ENCODE measurements at regions not wholly inside any gene's neighbourhood (a gene's known extent, or its start where the extent isn't known, plus 50 kb on each side); places are given as distances from the start of the nearest gene placed in this dataset.
"Not testable (repeated sequence)": the region's sequence is repeated elsewhere in the genome, so short reads cannot be mapped to it uniquely, and the experiment has no call there.

GRCh38 chr12:131385313-131386166 is 325.4 kb upstream of the SFSWAP start:
- H3K4me1 ChIP-seq (ENCODE audit: insufficient read depth, low read length) = peaks cover 39% of the 10 kb centered on the region
- no peak overlapping the region for H2AFZ ChIP-seq (ENCODE audit: low read depth, low read length)

DNA sequence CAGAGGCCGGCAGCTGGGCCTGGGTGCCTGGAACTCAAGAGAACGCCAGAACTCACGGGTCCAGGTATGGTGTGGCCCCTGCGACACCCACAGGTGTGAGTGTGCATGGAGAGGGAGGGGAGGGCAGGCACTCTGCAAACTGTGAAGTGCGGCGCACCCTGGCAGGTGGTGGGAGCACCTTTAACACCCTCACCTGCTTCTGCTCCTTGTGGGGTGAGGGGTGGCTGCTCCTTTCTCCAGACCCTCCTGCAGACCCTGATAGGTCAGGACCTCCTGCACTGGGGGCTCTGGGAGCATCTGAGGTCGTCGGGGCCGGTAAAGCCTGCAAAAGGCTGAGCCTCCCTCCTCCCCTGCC is 324.7 kb upstream of the SFSWAP start:
- Histone ChIP-seq H3K9me3 (ENCODE audit: low read length) (no peaks in the 10 kb centered on the region), H3K36me3 (ENCODE audit: insufficient read depth, low read length) (no peaks in the 10 kb centered on the region), H3K4me1 (ENCODE audit: insufficient read depth, low read length) (peaks cover 39% of the 10 kb centered on the region), H3K27me3 (ENCODE audit: insufficient read depth, low read length) (no peaks in the 10 kb centered on the region), H2AFZ (ENCODE audit: low read depth, low read length) (no peak overlapping the region), H3K4me3 (ENCODE audit: low read length) (no peak overlapping the region)

More at GRCh38 chr12:131385313-131386166, 325.4 kb upstream of the SFSWAP start:
- H3K27me3 ChIP-seq (ENCODE audit: insufficient read depth, low read length) = no peaks in the 10 kb centered on the region
- no peak overlapping the region for H3K4me3 ChIP-seq (ENCODE audit: low read length)
- H3K36me3 ChIP-seq (ENCODE audit: insufficient read depth, low read length) = no peaks in the 10 kb centered on the region
- H3K9me3 ChIP-seq (ENCODE audit: low read length) = no peaks in the 10 kb centered on the region

DNA sequence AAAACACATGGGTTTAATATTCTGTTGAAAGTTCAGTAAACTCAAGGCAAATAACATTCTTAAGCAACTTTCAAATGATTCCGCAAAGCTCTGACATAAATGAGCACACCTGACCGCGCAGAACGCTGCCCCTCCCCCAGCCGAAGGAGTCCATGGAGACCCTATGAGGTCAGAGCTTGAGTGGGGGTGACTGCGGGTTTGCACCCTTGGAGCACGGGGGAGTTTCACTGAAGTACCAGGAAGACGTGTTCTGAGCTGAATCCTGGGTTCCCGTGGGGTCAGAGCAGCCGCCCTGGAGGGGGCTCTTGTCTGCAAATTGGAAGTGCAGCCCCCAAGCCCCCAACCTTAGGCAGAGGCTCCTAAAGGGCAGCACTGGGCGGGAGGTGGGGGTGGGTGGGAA is 324.1 kb upstream of the SFSWAP start:
- Histone ChIP-seq H3K4me1 (ENCODE audit: insufficient read depth, low read length) (peaks cover 39% of the 10 kb centered on the region), H3K9me3 (ENCODE audit: low read length) (no peaks in the 10 kb centered on the region), H3K36me3 (ENCODE audit: insufficient read depth, low read length) (no peaks in the 10 kb centered on the region), H3K4me3 (ENCODE audit: low read length) (no peak overlapping the region), H3K27me3 (ENCODE audit: insufficient read depth, low read length) (no peaks in the 10 kb centered on the region), H2AFZ (ENCODE audit: low read depth, low read length) (no peak overlapping the region)

- H3K9me3 ChIP-seq (ENCODE audit: low read length) = no peaks in the 10 kb centered on the region
- no peaks in the 10 kb centered on the region for H3K27me3 ChIP-seq (ENCODE audit: insufficient read depth, low read length)
- peaks cover 37% of the 10 kb centered on the region for H3K4me1 ChIP-seq (ENCODE audit: insufficient read depth, low read length)
- no peaks in the 10 kb centered on the region for H3K36me3 ChIP-seq (ENCODE audit: insufficient read depth, low read length)
- no peak overlapping the region for H3K4me3 ChIP-seq (ENCODE audit: low read length)
- no peak overlapping the region for H2AFZ ChIP-seq (ENCODE audit: low read depth, low read length)
These were observed 323.4 kb upstream of the SFSWAP start for GRCh38 chr12:131387281-131388163.

DNA sequence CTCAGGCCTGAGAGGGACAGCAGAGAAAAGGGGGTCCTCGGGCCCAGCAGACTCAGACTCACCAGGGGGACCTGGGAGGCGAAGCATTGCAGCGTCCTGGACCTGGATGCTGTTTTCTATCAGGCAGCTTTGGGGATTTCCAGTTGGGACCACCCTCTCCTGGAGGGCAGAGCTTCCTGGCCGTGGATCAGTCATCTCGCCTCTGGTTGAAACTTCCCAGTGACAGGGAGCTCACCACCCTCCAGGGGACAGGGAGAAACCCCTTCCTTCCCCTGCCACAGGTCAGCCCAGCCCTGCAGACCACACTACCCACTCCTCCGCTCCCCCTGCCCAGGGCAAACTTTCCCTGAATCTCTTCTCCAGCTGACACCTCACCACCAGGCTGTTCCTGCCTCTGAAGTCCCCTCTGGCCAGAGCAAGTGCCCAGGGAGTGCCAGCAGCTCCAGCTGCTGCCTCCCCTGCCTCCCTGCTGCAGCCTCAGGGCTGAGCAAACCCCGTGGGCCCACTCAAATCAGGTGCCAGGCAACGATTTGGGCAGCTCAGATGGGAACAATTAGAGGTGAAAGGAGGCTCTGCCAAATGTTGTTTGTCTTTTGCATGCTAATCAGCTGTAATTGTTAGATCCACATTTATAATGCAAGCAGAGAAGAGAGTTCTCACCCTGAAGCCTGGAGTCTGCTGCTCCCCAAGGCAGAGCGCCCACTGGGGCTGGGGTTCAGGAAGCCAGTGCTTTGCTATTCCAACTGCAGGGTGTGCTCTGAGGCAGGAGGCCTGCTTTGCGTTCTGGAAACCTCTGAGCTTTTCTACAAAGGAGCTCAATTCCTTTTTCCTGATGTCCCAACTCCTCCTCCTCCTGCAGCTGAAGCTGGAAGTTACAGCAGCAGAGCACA is 322.5 kb upstream of the SFSWAP start:
- H2AFZ ChIP-seq (ENCODE audit: low read depth, low read length); H3K27me3 ChIP-seq (ENCODE audit: insufficient read depth, low read length); H3K36me3 ChIP-seq (ENCODE audit: insufficient read depth, low read length); H3K4me3 ChIP-seq (ENCODE audit: low read length); H3K9me3 ChIP-seq (ENCODE audit: low read length): not testable (repeated sequence)
- H3K4me1 ChIP-seq (ENCODE audit: insufficient read depth, low read length) = peaks cover 37% of the 10 kb centered on the region

DNA sequence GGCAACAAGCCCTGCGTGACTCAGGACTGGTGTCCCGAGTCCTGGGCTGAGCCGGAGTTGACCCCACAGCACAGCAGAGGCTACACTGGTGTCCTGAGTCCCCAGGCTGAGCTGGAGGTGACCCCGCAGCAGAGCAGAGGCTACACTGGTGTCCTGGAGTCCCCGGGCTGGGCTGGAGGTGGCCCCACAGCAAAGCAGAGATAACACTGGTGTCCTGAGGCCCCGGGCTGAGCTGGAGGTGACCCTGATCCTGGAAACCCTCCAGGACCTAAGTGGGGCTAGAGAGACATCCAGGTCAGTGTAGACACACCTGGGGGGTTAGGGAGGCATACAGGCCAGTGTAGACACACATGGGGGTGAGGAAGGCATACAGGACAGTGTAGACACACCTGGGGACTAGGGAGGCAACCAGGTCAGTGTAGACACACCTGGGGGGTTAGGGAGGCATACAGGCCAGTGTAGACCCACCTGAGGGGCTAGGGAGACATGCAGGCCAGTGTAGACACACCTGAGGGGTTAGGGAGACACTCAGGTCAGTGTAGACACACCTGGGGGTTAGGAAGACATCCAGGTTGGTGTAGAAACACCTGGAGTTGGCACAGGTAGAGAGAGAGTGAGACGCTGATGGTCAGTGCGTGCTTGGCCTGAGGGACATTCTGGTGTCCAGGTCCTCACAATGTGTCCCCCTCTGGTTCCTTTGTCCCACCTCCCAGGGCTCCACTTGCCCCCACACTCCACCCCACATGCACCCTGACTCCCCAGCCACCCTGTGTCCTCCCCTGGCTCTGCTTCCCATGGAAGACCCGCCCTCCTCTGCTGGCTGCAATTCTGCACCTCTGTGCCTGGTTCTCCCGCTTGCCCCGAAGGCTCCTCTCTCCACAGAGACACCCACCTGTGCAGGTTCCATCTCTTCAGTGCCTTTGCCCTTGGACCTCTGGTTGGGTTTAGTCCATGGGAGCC is 321.6 kb upstream of the SFSWAP start:
- Histone ChIP-seq H3K4me1 (ENCODE audit: insufficient read depth, low read length) (peaks cover 34% of the 10 kb centered on the region), H3K36me3 (ENCODE audit: insufficient read depth, low read length) (no peaks in the 10 kb centered on the region), H3K4me3 (ENCODE audit: low read length) (no peak overlapping the region), H2AFZ (ENCODE audit: low read depth, low read length) (no peak overlapping the region), H3K27me3 (ENCODE audit: insufficient read depth, low read length) (no peaks in the 10 kb centered on the region), H3K9me3 (ENCODE audit: low read length) (no peaks in the 10 kb centered on the region)

- no peaks in the 10 kb centered on the region for H3K36me3 ChIP-seq (ENCODE audit: insufficient read depth, low read length)
- H3K4me1 ChIP-seq (ENCODE audit: insufficient read depth, low read length) = peaks cover 34% of the 10 kb centered on the region
- H3K4me3 ChIP-seq (ENCODE audit: low read length) = no peak overlapping the region
- H3K9me3 ChIP-seq (ENCODE audit: low read length) = no peaks in the 10 kb centered on the region
- H3K27me3 ChIP-seq (ENCODE audit: insufficient read depth, low read length) = no peaks in the 10 kb centered on the region
- H2AFZ ChIP-seq (ENCODE audit: low read depth, low read length) = no peak overlapping the region
These were observed 320.2 kb upstream of the SFSWAP start for GRCh38 chr12:131390412-131391334.

GRCh38 chr12:131391399-131391798 is 319.5 kb upstream of the SFSWAP start:
- Histone ChIP-seq H3K4me1 (ENCODE audit: insufficient read depth, low read length) (peaks cover 32% of the 10 kb centered on the region), H3K36me3 (ENCODE audit: insufficient read depth, low read length) (no peaks in the 10 kb centered on the region), H3K27me3 (ENCODE audit: insufficient read depth, low read length) (no peaks in the 10 kb centered on the region), H2AFZ (ENCODE audit: low read depth, low read length) (no peak overlapping the region), H3K4me3 (ENCODE audit: low read length) (no peak overlapping the region), H3K9me3 (ENCODE audit: low read length) (peaks cover 3% of the 10 kb centered on the region)

GRCh38 chr12:131394752-131395151 is 316.1 kb upstream of the SFSWAP start:
- H3K4me1 ChIP-seq (ENCODE audit: insufficient read depth, low read length) = peaks cover 16% of the 10 kb centered on the region
- not testable (repeated sequence) for H3K27me3 ChIP-seq (ENCODE audit: insufficient read depth, low read length); H3K4me3 ChIP-seq (ENCODE audit: low read length); H2AFZ ChIP-seq (ENCODE audit: low read depth, low read length); H3K36me3 ChIP-seq (ENCODE audit: insufficient read depth, low read length); H3K9me3 ChIP-seq (ENCODE audit: low read length)

- H3K9me3 ChIP-seq (ENCODE audit: low read length); H3K4me3 ChIP-seq (ENCODE audit: low read length); H3K36me3 ChIP-seq (ENCODE audit: insufficient read depth, low read length); H2AFZ ChIP-seq (ENCODE audit: low read depth, low read length); H3K27me3 ChIP-seq (ENCODE audit: insufficient read depth, low read length): not testable (repeated sequence)
- H3K4me1 ChIP-seq (ENCODE audit: insufficient read depth, low read length) = peaks cover 15% of the 10 kb centered on the region
These were observed 315.6 kb upstream of the SFSWAP start for GRCh38 chr12:131395209-131395684.

- Histone ChIP-seq H3K36me3 (ENCODE audit: insufficient read depth, low read length) (no peaks in the 10 kb centered on the region), H3K27me3 (ENCODE audit: insufficient read depth, low read length) (no peaks in the 10 kb centered on the region), H3K4me1 (ENCODE audit: insufficient read depth, low read length) (peaks cover 6% of the 10 kb centered on the region), H3K4me3 (ENCODE audit: low read length) (no peak overlapping the region), H3K9me3 (ENCODE audit: low read length) (peaks cover 8% of the 10 kb centered on the region), H2AFZ (ENCODE audit: low read depth, low read length) (no peak overlapping the region)
These were observed 314.8 kb upstream of the SFSWAP start for GRCh38 chr12:131395971-131396573.

Data from neuron (in vitro differentiated cells).